Left ventricle myocardium inferior (tissue), 1 donor: ENCODE measurements at regions not wholly inside any gene's neighbourhood (a gene's known extent, or its start where the extent isn't known, plus 50 kb on each side); places are given as distances from the start of the nearest gene placed in this dataset.
"Not testable (repeated sequence)": the region's sequence is repeated elsewhere in the genome, so short reads cannot be mapped to it uniquely, and the experiment has no call there.

Experiments
- DNase-seq: peaks from one replicate; pipeline ENCODE4 v3.0.0-alpha.2; 2020
- H3K27ac ChIP-seq: fragments of 200-600 bp; replicated peaks from 2 replicates; pipeline ENCODE4 v1.8.0; 2021
- H3K27me3 ChIP-seq: fragments of 200-600 bp; 2 replicates; pipeline ENCODE4 v1.8.0; 2021; ENCODE audit warnings: low read depth
- H3K36me3 ChIP-seq: fragments of 200-600 bp; 2 replicates; pipeline ENCODE4 v1.8.0; 2021
- H3K4me1 ChIP-seq: fragments of 200-600 bp; 2 replicates; pipeline ENCODE4 v1.8.0; 2021
- H3K4me3 ChIP-seq: fragments of 200-600 bp; 2 replicates; pipeline ENCODE4 v1.8.0; 2021; ENCODE audit warnings: mild to moderate bottlenecking, moderate library complexity
- H3K9me3 ChIP-seq: fragments of 200-600 bp; replicated peaks from 2 replicates; pipeline ENCODE4 v1.8.0; 2021
- CTCF ChIP-seq: fragments of 200-600 bp; IDR thresholded peaks from 2 replicates; pipeline ENCODE4 v1.8.0; 2021; ENCODE audit warnings: antibody characterized with exemption, mild to moderate bottlenecking, borderline replicate concordance
- intact Hi-C: fragments of 100-400 bp; cut with micrococcal nuclease; formaldehyde crosslinking; loops from one replicate; pipeline ENCODE4 v1.11.0; 2022
- donor health status: DM: no; HTN: yes; CAD: no; lungs with severe emphysema.

- H3K27me3 ChIP-seq, H3K27ac ChIP-seq, H3K36me3 ChIP-seq, DNase-seq, H3K4me3 ChIP-seq, intact Hi-C loops, H3K4me1 ChIP-seq, H3K9me3 ChIP-seq: not testable (repeated sequence)
Observed at GRCh38 chr2:90123409-90123808, 1431.9 kb downstream of the RPIA start.

GRCh38 chr2:90139046-90139445 lies 1447.6 kb downstream of the RPIA start:
- DNase-seq, H3K9me3 ChIP-seq, H3K4me3 ChIP-seq, H3K27ac ChIP-seq, H3K27me3 ChIP-seq, intact Hi-C loops, H3K36me3 ChIP-seq, H3K4me1 ChIP-seq: not testable (repeated sequence)

GRCh38 chr2:90141558-90141957 lies 1450.1 kb downstream of the RPIA start:
- H3K36me3 ChIP-seq, DNase-seq, H3K4me3 ChIP-seq, H3K9me3 ChIP-seq, H3K27ac ChIP-seq, intact Hi-C loops, H3K4me1 ChIP-seq, H3K27me3 ChIP-seq: not testable (repeated sequence)

GRCh38 chr2:90151805-90152204 lies 1460.3 kb downstream of the RPIA start:
- H3K4me3 ChIP-seq, H3K9me3 ChIP-seq, H3K4me1 ChIP-seq, DNase-seq, intact Hi-C loops, H3K27ac ChIP-seq, H3K27me3 ChIP-seq, H3K36me3 ChIP-seq: not testable (repeated sequence)

GRCh38 chr2:90170978-90171377 lies 1479.5 kb downstream of the RPIA start:
- H3K36me3 ChIP-seq, H3K9me3 ChIP-seq, intact Hi-C loops, H3K4me3 ChIP-seq, H3K27ac ChIP-seq, H3K4me1 ChIP-seq, DNase-seq, H3K27me3 ChIP-seq: not testable (repeated sequence)

- H3K4me3 ChIP-seq, H3K36me3 ChIP-seq, H3K4me1 ChIP-seq, H3K27ac ChIP-seq, H3K27me3 ChIP-seq, intact Hi-C loops, H3K9me3 ChIP-seq, DNase-seq: not testable (repeated sequence)
Observed at GRCh38 chr2:90173081-90173480, 1481.6 kb downstream of the RPIA start.

GRCh38 chr2:90179591-90179990 lies 1488.1 kb downstream of the RPIA start:
- H3K4me1 ChIP-seq, DNase-seq, H3K36me3 ChIP-seq, H3K27ac ChIP-seq, H3K27me3 ChIP-seq, H3K9me3 ChIP-seq, H3K4me3 ChIP-seq, intact Hi-C loops: not testable (repeated sequence)

GRCh38 chr2:90207454-90208058 lies 1516.1 kb downstream of the RPIA start:
- H3K36me3 ChIP-seq, result no peaks in the 10 kb centered on the region
- H3K27ac ChIP-seq, result no peak overlapping the region
- intact Hi-C loops, result no loop called here
- no peak overlapping the region for H3K4me3 ChIP-seq
- no peak for DNase-seq
- no peaks in the 10 kb centered on the region for H3K9me3 ChIP-seq
- H3K27me3 ChIP-seq, result peaks cover 65% of the 10 kb centered on the region
- H3K4me1 ChIP-seq, result no peaks in the 10 kb centered on the region
- TF ChIP-seq CTCF, result peak; percentile 33

- no peaks in the 10 kb centered on the region for H3K9me3 ChIP-seq
- no peak for DNase-seq
- no peaks in the 10 kb centered on the region for H3K4me1 ChIP-seq
- no peak for TF ChIP-seq CTCF
- no peak overlapping the region for H3K4me3 ChIP-seq
- H3K36me3 ChIP-seq, result no peaks in the 10 kb centered on the region
- H3K27ac ChIP-seq, result no peak overlapping the region
- intact Hi-C loops, result no loop called here
- peaks cover 52% of the 10 kb centered on the region for H3K27me3 ChIP-seq
Observed at GRCh38 chr2:90209009-90209408, 1517.5 kb downstream of the RPIA start.
